ENCODE measurements at regions not wholly inside any gene's neighbourhood (a gene's known extent, or its start where the extent isn't known, plus 50 kb on each side); places are given as distances from the start of the nearest gene placed in this dataset.

DNA sequence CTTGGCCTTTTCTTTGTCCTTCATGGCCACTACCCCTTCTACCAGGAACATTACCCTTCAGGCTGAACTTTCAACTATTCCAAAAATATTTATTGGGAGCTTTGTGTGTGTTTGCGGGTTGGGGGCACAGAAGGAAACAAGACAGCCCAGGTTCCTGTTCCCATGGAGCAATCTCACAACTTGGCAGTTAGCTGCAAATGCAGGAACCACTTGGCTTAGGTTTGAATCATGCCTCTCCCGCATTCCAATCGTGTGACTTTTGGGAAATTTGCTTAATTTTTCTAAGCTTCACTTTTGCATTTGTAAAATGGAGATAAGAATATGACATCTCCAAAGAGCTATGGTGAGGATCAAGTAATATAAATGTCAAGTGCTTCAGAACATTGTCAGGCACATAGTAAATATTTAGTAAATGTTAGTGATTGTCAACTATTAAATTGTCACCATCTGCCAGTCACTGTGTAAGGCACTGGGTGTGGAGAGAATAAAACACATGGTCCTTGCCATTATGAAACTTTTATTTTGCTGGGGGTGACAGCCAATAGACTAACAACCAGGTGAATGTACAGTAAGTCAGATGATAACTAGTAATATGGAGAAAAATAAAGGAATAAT is 277.1 kb downstream of the SNX13 start:
- no peak for TF ChIP-seq CTCF (conservative IDR thresholded peaks at IDR 0.05; ENCODE audit: low read depth, low read length)
- no peak for TF ChIP-seq EZH2phosphoT487 (IDR thresholded peaks at IDR 0.05; ENCODE audit: borderline replicate concordance, low read length)
- TF ChIP-seq EZH2 (IDR thresholded peaks at IDR 0.05; ENCODE audit: low read length, unreplicated experiment) = no peak

Data from PC-3 (cell line).